Hematopoietic multipotent progenitor cell treated with erythropoietin and hydrocortisone succinate and interleukin-3 and kit ligand, for 4 days (in vitro differentiated cells): ENCODE measurements at regions not wholly inside any gene's neighbourhood (a gene's known extent, or its start where the extent isn't known, plus 50 kb on each side); places are given as distances from the start of the nearest gene placed in this dataset.

Source experiments
- DNase-seq: peaks from one replicate; pipeline ENCODE4 v3.0.0-alpha.2; 2015

GRCh38 chr2:220002699-220003098, 375.3 kb downstream of the SLC4A3 start:
- DNase-seq, result no peak

- DNase-seq, result no peak
These were observed 377.9 kb downstream of the SLC4A3 start for GRCh38 chr2:220005362-220005761.

GRCh38 chr2:220006152-220006621, 378.8 kb downstream of the SLC4A3 start:
- DNase-seq, result no peak

- no peak for DNase-seq
These were observed 384.4 kb downstream of the SLC4A3 start for GRCh38 chr2:220011859-220012258.

- no peak for DNase-seq
These were observed 387.5 kb downstream of the SLC4A3 start for GRCh38 chr2:220014961-220015360.

GRCh38 chr2:220015576-220015975, 388.1 kb downstream of the SLC4A3 start:
- DNase-seq, result no peak

GRCh38 chr2:220025207-220025606, 397.8 kb downstream of the SLC4A3 start:
- DNase-seq, result no peak

GRCh38 chr2:220029013-220029412, 401.6 kb downstream of the SLC4A3 start:
- no peak for DNase-seq

- no peak for DNase-seq
These were observed 406.1 kb downstream of the SLC4A3 start for GRCh38 chr2:220033546-220033945.

GRCh38 chr2:220034426-220035130, 407.1 kb downstream of the SLC4A3 start:
- no peak for DNase-seq

GRCh38 chr2:220036431-220036830, 409.0 kb downstream of the SLC4A3 start:
- no peak for DNase-seq

GRCh38 chr2:220040346-220040745, 412.9 kb downstream of the SLC4A3 start:
- no peak for DNase-seq

GRCh38 chr2:220041447-220041846, 414.0 kb downstream of the SLC4A3 start:
- no peak for DNase-seq

- DNase-seq, result no peak
These were observed 415.9 kb downstream of the SLC4A3 start for GRCh38 chr2:220043155-220043989.

- DNase-seq, result no peak
These were observed 416.5 kb downstream of the SLC4A3 start for GRCh38 chr2:220043990-220044335.

- no peak for DNase-seq
These were observed 417.0 kb downstream of the SLC4A3 start for GRCh38 chr2:220044383-220044782.

- DNase-seq, result no peak
These were observed 419.1 kb downstream of the SLC4A3 start for GRCh38 chr2:220046507-220046906.

- no peak for DNase-seq
These were observed 424.3 kb downstream of the SLC4A3 start for GRCh38 chr2:220051716-220052115.

- DNase-seq, result peak; percentile 27
These were observed 426.5 kb downstream of the SLC4A3 start for GRCh38 chr2:220053919-220054318.

GRCh38 chr2:220057391-220057790, 430.0 kb downstream of the SLC4A3 start:
- DNase-seq, result no peak

- no peak for DNase-seq
These were observed 430.5 kb downstream of the SLC4A3 start for GRCh38 chr2:220057916-220058315.

GRCh38 chr2:220064111-220065030, 436.9 kb downstream of the SLC4A3 start:
- no peak for DNase-seq

GRCh38 chr2:220065581-220065980, 438.2 kb downstream of the SLC4A3 start:
- no peak for DNase-seq
